ENCODE measurements at regions not wholly inside any gene's neighbourhood (a gene's known extent, or its start where the extent isn't known, plus 50 kb on each side); places are given as distances from the start of the nearest gene placed in this dataset.

GRCh38 chr5:71893451-71893850, 174.4 kb downstream of the CARTPT start:
- no peak overlapping the region for H3K9ac ChIP-seq
- no peaks in the 10 kb centered on the region for H3K9me2 ChIP-seq (ENCODE audit: insufficient read depth)
- WGBS, 2 experiments (ENCODE audit: low coverage in 1 of 2, low lambda C conversion rate in 2 of 2, missing lambda C conversion rate in 2 of 2) = 36 to 42% methylated on average over 3 of the region's 3 CpGs
- in situ Hi-C loops (cut with MboI) = no loop called here
- H3K4me1 ChIP-seq (ENCODE audit: insufficient read depth) = peaks cover 22% of the 10 kb centered on the region
- no peaks in the 10 kb centered on the region for H3K9me3 ChIP-seq (ENCODE audit: low read depth)
- H3K27me3 ChIP-seq (replicated peaks; ENCODE audit: insufficient read depth) = no peaks in the 10 kb centered on the region
- no peak overlapping the region for H3K4me2 ChIP-seq (ENCODE audit: unreplicated experiment)
- H3F3A ChIP-seq (ENCODE audit: insufficient read depth) = no peaks in the 10 kb centered on the region
- H3K36me3 ChIP-seq (ENCODE audit: low read depth) = no peaks in the 10 kb centered on the region
- no peaks in the 10 kb centered on the region for H3K79me2 ChIP-seq (ENCODE audit: insufficient read depth)
- no peak overlapping the region for H3K4me3 ChIP-seq
- H2AFZ ChIP-seq = no peak overlapping the region
- H3K27ac ChIP-seq = no peak overlapping the region
- DNase-seq = peak; percentile 51
- H4K20me1 ChIP-seq (ENCODE audit: insufficient read depth) = no peaks in the 10 kb centered on the region
- TF ChIP-seq EZH2phosphoT487 (IDR thresholded peaks at IDR 0.05; ENCODE audit: insufficient read depth, low read depth) (no peak), EZH2 (IDR thresholded peaks at IDR 0.05; ENCODE audit: insufficient read depth, poor library complexity, severe bottlenecking) (no peak)

DNA sequence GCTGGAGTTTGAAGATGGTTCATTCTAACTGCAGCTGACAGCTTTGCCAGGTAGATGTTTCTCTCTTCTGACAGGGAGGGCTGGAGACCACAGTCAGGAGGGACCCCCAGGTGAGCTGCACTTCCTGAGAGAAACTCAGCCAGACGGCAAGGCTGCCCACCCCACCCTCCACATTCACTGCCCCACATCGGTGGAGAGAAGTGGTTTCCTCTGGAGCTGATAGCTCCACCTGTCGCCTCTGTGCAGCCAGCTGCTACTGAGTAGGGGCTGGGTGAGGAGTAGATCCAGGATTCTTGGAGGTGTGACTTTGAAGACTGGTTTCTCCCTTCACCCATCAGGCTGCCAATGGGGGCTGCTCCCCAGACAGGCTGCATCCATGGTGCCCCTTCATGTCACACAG, 175.0 kb downstream of the CARTPT start:
- Histone ChIP-seq H2AFZ (no peak overlapping the region), H4K20me1 (ENCODE audit: insufficient read depth) (no peaks in the 10 kb centered on the region), H3K27me3 (replicated peaks; ENCODE audit: insufficient read depth) (no peaks in the 10 kb centered on the region), H3F3A (ENCODE audit: insufficient read depth) (no peaks in the 10 kb centered on the region), H3K79me2 (ENCODE audit: insufficient read depth) (no peaks in the 10 kb centered on the region), H3K9me2 (ENCODE audit: insufficient read depth) (no peaks in the 10 kb centered on the region), H3K4me1 (ENCODE audit: insufficient read depth) (peaks cover 22% of the 10 kb centered on the region), H3K27ac (no peak overlapping the region), H3K36me3 (ENCODE audit: low read depth) (no peaks in the 10 kb centered on the region), H3K9me3 (ENCODE audit: low read depth) (no peaks in the 10 kb centered on the region), H3K4me3 (no peak overlapping the region), H3K9ac (no peak overlapping the region), H3K4me2 (ENCODE audit: unreplicated experiment) (no peak overlapping the region)
- in situ Hi-C loops (cut with MboI) = no loop called here
- WGBS, 2 experiments (ENCODE audit: low coverage in 1 of 2, low lambda C conversion rate in 2 of 2, missing lambda C conversion rate in 2 of 2) = 75 to 80% methylated on average over 3 of the region's 3 CpGs
- DNase-seq = no peak
- TF ChIP-seq EZH2 (IDR thresholded peaks at IDR 0.05; ENCODE audit: insufficient read depth, poor library complexity, severe bottlenecking) (no peak), EZH2phosphoT487 (IDR thresholded peaks at IDR 0.05; ENCODE audit: insufficient read depth, low read depth) (no peak)

DNA sequence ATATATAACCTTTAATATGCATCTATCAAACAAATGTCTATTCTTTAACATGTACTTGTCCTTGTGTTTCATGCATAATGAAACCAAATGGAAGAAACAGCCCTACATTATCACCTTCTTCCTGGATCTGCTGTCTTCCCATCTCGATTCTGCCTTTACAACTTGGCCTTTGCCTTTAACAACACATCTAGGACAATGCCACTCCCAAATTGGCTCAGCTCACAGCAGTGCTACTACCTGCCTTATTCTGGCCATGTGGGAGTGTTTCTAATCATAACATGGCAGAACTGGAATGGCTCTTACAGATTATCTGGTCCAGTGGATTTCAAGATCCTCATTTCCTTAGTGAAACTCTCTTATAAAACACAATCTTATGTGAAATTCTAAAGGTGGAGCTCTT, 176.5 kb downstream of the CARTPT start:
- no peak overlapping the region for H3K27ac ChIP-seq
- H3K79me2 ChIP-seq (ENCODE audit: insufficient read depth) = no peaks in the 10 kb centered on the region
- no peak overlapping the region for H2AFZ ChIP-seq
- no peaks in the 10 kb centered on the region for H3F3A ChIP-seq (ENCODE audit: insufficient read depth)
- no peaks in the 10 kb centered on the region for H3K27me3 ChIP-seq (replicated peaks; ENCODE audit: insufficient read depth)
- H3K9me3 ChIP-seq (ENCODE audit: low read depth) = no peaks in the 10 kb centered on the region
- H3K4me1 ChIP-seq (ENCODE audit: insufficient read depth) = peaks cover 27% of the 10 kb centered on the region
- H4K20me1 ChIP-seq (ENCODE audit: insufficient read depth) = no peaks in the 10 kb centered on the region
- no peak overlapping the region for H3K4me3 ChIP-seq
- no peaks in the 10 kb centered on the region for H3K9me2 ChIP-seq (ENCODE audit: insufficient read depth)
- TF ChIP-seq EZH2 (IDR thresholded peaks at IDR 0.05; ENCODE audit: insufficient read depth, poor library complexity, severe bottlenecking) = no peak
- TF ChIP-seq EZH2phosphoT487 (IDR thresholded peaks at IDR 0.05; ENCODE audit: insufficient read depth, low read depth) = no peak
- H3K36me3 ChIP-seq (ENCODE audit: low read depth) = no peaks in the 10 kb centered on the region
- H3K4me2 ChIP-seq (ENCODE audit: unreplicated experiment) = no peak overlapping the region
- DNase-seq = no peak
- in situ Hi-C loops (cut with MboI) = no loop called here
- H3K9ac ChIP-seq = no peak overlapping the region
- 63 to 80% methylated on average over 1 of the region's 1 CpG for WGBS, 2 experiments (ENCODE audit: low coverage in 1 of 2, low lambda C conversion rate in 2 of 2, missing lambda C conversion rate in 2 of 2)

DNA sequence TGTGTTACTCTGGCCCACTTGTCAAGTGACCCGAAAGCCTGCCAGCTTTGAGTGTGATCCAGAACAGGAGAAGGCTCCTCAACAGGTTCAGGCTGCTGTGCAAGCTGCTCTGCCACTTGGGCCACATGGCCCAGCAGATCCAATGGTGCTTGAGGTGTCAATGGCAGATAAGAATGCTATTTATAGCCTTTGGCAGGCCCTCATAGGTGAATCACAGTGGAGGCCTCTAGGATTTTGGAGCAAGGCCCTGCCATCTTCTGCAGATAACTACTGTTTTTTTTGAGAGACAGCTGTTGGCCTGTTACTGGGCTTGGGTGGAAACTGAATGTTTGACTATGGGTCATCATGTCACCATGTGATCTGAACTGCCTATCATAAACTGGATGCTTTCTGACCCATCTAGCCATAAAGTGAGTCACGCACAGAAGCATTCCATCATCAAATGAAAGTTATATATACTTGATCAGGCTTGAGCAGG, 180.8 kb downstream of the CARTPT start:
- H3F3A ChIP-seq (ENCODE audit: insufficient read depth) = no peaks in the 10 kb centered on the region
- H3K9me2 ChIP-seq (ENCODE audit: insufficient read depth) = no peaks in the 10 kb centered on the region
- TF ChIP-seq EZH2phosphoT487 (IDR thresholded peaks at IDR 0.05; ENCODE audit: insufficient read depth, low read depth) (no peak), EZH2 (IDR thresholded peaks at IDR 0.05; ENCODE audit: insufficient read depth, poor library complexity, severe bottlenecking) (no peak)
- H3K4me3 ChIP-seq = no peak overlapping the region
- no peaks in the 10 kb centered on the region for H4K20me1 ChIP-seq (ENCODE audit: insufficient read depth)
- H3K27me3 ChIP-seq (replicated peaks; ENCODE audit: insufficient read depth) = no peaks in the 10 kb centered on the region
- in situ Hi-C loops (cut with MboI) = no loop called here
- H3K4me1 ChIP-seq (ENCODE audit: insufficient read depth) = peaks cover 6% of the 10 kb centered on the region; the same call in 1 of the 2 replicates
- H3K36me3 ChIP-seq (ENCODE audit: low read depth) = no peaks in the 10 kb centered on the region
- H3K9me3 ChIP-seq (ENCODE audit: low read depth) = no peaks in the 10 kb centered on the region
- no peak overlapping the region for H2AFZ ChIP-seq
- H3K4me2 ChIP-seq (ENCODE audit: unreplicated experiment) = no peak overlapping the region
- DNase-seq = peak; percentile 52
- no peaks in the 10 kb centered on the region for H3K79me2 ChIP-seq (ENCODE audit: insufficient read depth)
- WGBS, 2 experiments (ENCODE audit: low coverage in 1 of 2, low lambda C conversion rate in 2 of 2, missing lambda C conversion rate in 2 of 2) = 64 to 72% methylated on average over 2 of the region's 2 CpGs
- no peak overlapping the region for H3K27ac ChIP-seq
- H3K9ac ChIP-seq = no peak overlapping the region

- Histone ChIP-seq H3K79me2 (ENCODE audit: insufficient read depth) (no peaks in the 10 kb centered on the region), H3K4me1 (ENCODE audit: insufficient read depth) (peaks cover 6% of the 10 kb centered on the region; the same call in 1 of the 2 replicates), H3K9me3 (ENCODE audit: low read depth) (no peaks in the 10 kb centered on the region), H3K27me3 (replicated peaks; ENCODE audit: insufficient read depth) (no peaks in the 10 kb centered on the region), H3K4me2 (ENCODE audit: unreplicated experiment) (no peak overlapping the region), H4K20me1 (ENCODE audit: insufficient read depth) (no peaks in the 10 kb centered on the region), H2AFZ (no peak overlapping the region), H3K27ac (no peak overlapping the region), H3F3A (ENCODE audit: insufficient read depth) (no peaks in the 10 kb centered on the region), H3K36me3 (ENCODE audit: low read depth) (no peaks in the 10 kb centered on the region), H3K9ac (no peak overlapping the region), H3K4me3 (no peak overlapping the region), H3K9me2 (ENCODE audit: insufficient read depth) (no peaks in the 10 kb centered on the region)
- no peak for DNase-seq
- TF ChIP-seq EZH2phosphoT487 (IDR thresholded peaks at IDR 0.05; ENCODE audit: insufficient read depth, low read depth) (no peak), EZH2 (IDR thresholded peaks at IDR 0.05; ENCODE audit: insufficient read depth, poor library complexity, severe bottlenecking) (no peak)
- in situ Hi-C loops (cut with MboI) = no loop called here
- 38 to 43% methylated on average over 2 of the region's 2 CpGs for WGBS, 2 experiments (ENCODE audit: low coverage in 1 of 2, low lambda C conversion rate in 2 of 2, missing lambda C conversion rate in 2 of 2)
Measured at GRCh38 chr5:71903808-71904207, 184.7 kb downstream of the CARTPT start.
